H1 (cell line): ENCODE measurements at regions not wholly inside any gene's neighbourhood (a gene's known extent, or its start where the extent isn't known, plus 50 kb on each side); places are given as distances from the start of the nearest gene placed in this dataset.

Experiments
- CHD1 ChIP-seq: IDR thresholded peaks from 2 replicates; pipeline ENCODE4 v1.6.1; 2012; ENCODE audit warnings: low read depth, low read length, improper control_type of control experiment
- EP300 ChIP-seq, 2 experiments: IDR thresholded peaks; 1 replicate in 1 of 2; 2 replicates in 1 of 2; pipeline ENCODE4 v1.6.1; 2011 to 2012; ENCODE audit warnings: low read depth in 2 of 2, low read length in 2 of 2, mild to moderate bottlenecking in 2 of 2, borderline replicate concordance in 1 of 2, inconsistent platforms in 1 of 2, moderate library complexity in 1 of 2
- EZH2 ChIP-seq: fragments of 200-600 bp; sonication (generic); IDR thresholded peaks from 2 replicates; pipeline ENCODE4 v1.7.1; 2012; ENCODE audit warnings: low read depth, mild to moderate bottlenecking, moderate library complexity, low read length, inconsistent platforms; ENCODE audit not compliant: severe bottlenecking
- GABPA ChIP-seq: IDR thresholded peaks from 2 replicates; pipeline ENCODE4 v1.6.1; 2011; ENCODE audit warnings: mild to moderate bottlenecking, low read length, moderate library complexity, borderline replicate concordance; ENCODE audit not compliant: insufficient read depth
- NRF1 ChIP-seq: IDR thresholded peaks from 2 replicates; pipeline ENCODE4 v1.6.1; 2011; ENCODE audit warnings: mild to moderate bottlenecking, low read depth, low read length, improper control_type of control experiment
- POLR2AphosphoS5 ChIP-seq: IDR thresholded peaks from 2 replicates; pipeline ENCODE4 v1.6.1; 2011; ENCODE audit warnings: low read depth, low read length
- SP2 ChIP-seq: IDR thresholded peaks from 2 replicates; pipeline ENCODE4 v1.6.1; 2012; ENCODE audit warnings: mild to moderate bottlenecking, low read length, inconsistent platforms
- TAF1 ChIP-seq: IDR thresholded peaks from 2 replicates; pipeline ENCODE4 v1.6.1; 2011; ENCODE audit warnings: mild to moderate bottlenecking, low read depth, low read length
- TBP ChIP-seq: IDR thresholded peaks from 2 replicates; pipeline ENCODE4 v1.6.1; 2011; ENCODE audit warnings: low read depth, low read length, improper control_type of control experiment
- TF ChIP-seq, protein P1 (sequence below): IDR thresholded peaks from 2 replicates; pipeline ENCODE4 v1.6.1; 2011; ENCODE audit warnings: low read depth, mild to moderate bottlenecking, low read length; ENCODE audit not compliant: insufficient read depth
- TF ChIP-seq, protein P2 (sequence below), 3 experiments: IDR thresholded peaks; 1 replicate in 2 of 3; 2 replicates in 1 of 3; pipeline versions ENCODE4 v1.5.1 to v1.6.1; 2011; ENCODE audit warnings: low read length in 3 of 3, mild to moderate bottlenecking in 3 of 3, inconsistent platforms in 2 of 3, low read depth in 1 of 3, moderate library complexity in 1 of 3; ENCODE audit not compliant: insufficient read depth in 1 of 3; ENCODE audit errors: control extremely low read depth in 1 of 3

- TF ChIP-seq SP2 (no peak), CHD1 (no peak), TBP (no peak), GABPA (no peak), EP300 (IDR thresholded peaks at IDR 0.05; ENCODE audit: borderline replicate concordance in 1 of 2, low read depth in 2 of 2, low read length in 2 of 2) (no peak), NRF1 (no peak), EZH2 (no peak), POLR2AphosphoS5 (no peak), TAF1 (no peak)
- TF ChIP-seq, protein P1, sequence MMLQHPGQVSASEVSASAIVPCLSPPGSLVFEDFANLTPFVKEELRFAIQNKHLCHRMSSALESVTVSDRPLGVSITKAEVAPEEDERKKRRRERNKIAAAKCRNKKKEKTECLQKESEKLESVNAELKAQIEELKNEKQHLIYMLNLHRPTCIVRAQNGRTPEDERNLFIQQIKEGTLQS: no peak
- TF ChIP-seq, protein P2, sequence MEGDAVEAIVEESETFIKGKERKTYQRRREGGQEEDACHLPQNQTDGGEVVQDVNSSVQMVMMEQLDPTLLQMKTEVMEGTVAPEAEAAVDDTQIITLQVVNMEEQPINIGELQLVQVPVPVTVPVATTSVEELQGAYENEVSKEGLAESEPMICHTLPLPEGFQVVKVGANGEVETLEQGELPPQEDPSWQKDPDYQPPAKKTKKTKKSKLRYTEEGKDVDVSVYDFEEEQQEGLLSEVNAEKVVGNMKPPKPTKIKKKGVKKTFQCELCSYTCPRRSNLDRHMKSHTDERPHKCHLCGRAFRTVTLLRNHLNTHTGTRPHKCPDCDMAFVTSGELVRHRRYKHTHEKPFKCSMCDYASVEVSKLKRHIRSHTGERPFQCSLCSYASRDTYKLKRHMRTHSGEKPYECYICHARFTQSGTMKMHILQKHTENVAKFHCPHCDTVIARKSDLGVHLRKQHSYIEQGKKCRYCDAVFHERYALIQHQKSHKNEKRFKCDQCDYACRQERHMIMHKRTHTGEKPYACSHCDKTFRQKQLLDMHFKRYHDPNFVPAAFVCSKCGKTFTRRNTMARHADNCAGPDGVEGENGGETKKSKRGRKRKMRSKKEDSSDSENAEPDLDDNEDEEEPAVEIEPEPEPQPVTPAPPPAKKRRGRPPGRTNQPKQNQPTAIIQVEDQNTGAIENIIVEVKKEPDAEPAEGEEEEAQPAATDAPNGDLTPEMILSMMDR (IDR thresholded peaks at IDR 0.05; ENCODE audit: control extremely low read depth in 1 of 3, insufficient read depth in 1 of 3, low read depth in 1 of 3, low read length in 3 of 3): no peak
Measured at GRCh38 chr5:56607074-56607473, 208.3 kb upstream of the MAP3K1 start.
